ENCODE measurements at regions not wholly inside any gene's neighbourhood (a gene's known extent, or its start where the extent isn't known, plus 50 kb on each side); places are given as distances from the start of the nearest gene placed in this dataset.

- Histone ChIP-seq H3K36me3 (ENCODE audit: control insufficient read depth in 4 of 4, insufficient read depth in 4 of 4, low read length in 4 of 4) (no peaks in the 10 kb centered on the region), H3K27ac (ENCODE audit: low read depth in 1 of 2, low read length in 1 of 2) (no peak overlapping the region), H3K9ac (ENCODE audit: insufficient read depth in 1 of 2, low read length in 2 of 2) (no peak overlapping the region), H3K27me3 (ENCODE audit: control insufficient read depth in 3 of 3, insufficient read depth in 3 of 3, low read length in 2 of 3) (no peaks in the 10 kb centered on the region), H3K9me3 (ENCODE audit: control insufficient read depth in 4 of 4, insufficient read depth in 3 of 4, low read length in 3 of 4) (peaks cover 0 to 6% (median 0%) of the 10 kb centered on the region in 4 donors), H3K4me3 (no peak overlapping the region), H3K4me1 (ENCODE audit: control insufficient read depth in 5 of 5, insufficient read depth in 5 of 5, low read length in 5 of 5) (no peaks in the 10 kb centered on the region)
- ATAC-seq (ENCODE audit: insufficient read depth, low FRiP score) (no peak), DNase-seq (no peak)
- TF ChIP-seq CTCF (IDR thresholded peaks at IDR 0.05; ENCODE audit: control extremely low read depth, extremely low read depth), result no peak
- 90 to 92% methylated on average over 6 of the region's 6 CpGs for WGBS, 2 donors
These were observed 217.3 kb upstream of the CPNE8 start for GRCh38 chr12:39122562-39123204.

DNA sequence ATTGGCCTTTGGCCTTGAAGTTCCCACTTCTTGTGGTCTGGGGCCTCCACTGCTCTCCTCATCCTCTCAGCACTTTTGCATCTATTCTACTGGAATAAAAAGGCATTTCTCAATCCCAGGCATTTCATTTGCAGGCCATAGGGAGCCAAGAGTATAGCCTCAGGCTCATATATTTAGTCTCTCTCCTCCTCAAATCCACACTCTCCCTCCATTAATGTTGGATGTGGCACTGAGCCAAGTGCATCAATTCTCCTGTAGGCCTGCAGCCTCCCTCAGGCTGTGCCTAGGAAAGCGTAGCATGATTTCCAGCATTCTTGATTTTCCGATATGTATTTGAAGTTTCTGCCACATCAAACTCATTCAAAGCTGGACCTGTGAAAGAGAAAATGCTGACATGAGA lies 211.5 kb upstream of the CPNE8 start:
- ATAC-seq (ENCODE audit: insufficient read depth, low FRiP score) (no peak), DNase-seq (no peak)
- 84 to 98% methylated on average over 2 of the region's 2 CpGs for WGBS, 2 donors

DNA sequence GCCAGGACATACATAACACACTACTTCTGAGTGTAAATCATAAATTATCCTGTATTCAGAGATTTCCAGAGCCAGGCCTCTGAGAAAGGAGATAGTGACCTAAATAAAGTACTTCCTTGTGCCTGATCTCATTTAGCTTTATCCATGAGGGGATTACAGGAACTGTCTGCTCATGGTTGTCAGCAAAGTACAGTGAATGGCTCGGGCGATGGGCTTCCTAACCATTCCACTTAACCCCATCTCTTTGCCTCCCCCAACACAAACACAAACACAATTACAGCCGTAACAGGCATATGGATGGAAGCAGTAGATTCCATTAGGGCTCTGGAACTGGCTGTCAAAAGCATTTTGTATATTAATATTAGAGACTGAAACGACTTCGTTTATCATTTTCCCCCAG lies 206.7 kb upstream of the CPNE8 start:
- no peaks in the 10 kb centered on the region for H3K4me1 ChIP-seq (ENCODE audit: control insufficient read depth in 5 of 5, insufficient read depth in 5 of 5, low read length in 5 of 5)
- no peak for TF ChIP-seq CTCF (IDR thresholded peaks at IDR 0.05; ENCODE audit: control extremely low read depth, extremely low read depth)
- no peak overlapping the region for H3K4me3 ChIP-seq
- H3K27ac ChIP-seq (ENCODE audit: low read depth in 1 of 2, low read length in 1 of 2), result no peak overlapping the region
- no peak for ATAC-seq (ENCODE audit: insufficient read depth, low FRiP score)
- no peak overlapping the region for H3K9ac ChIP-seq (ENCODE audit: insufficient read depth in 1 of 2, low read length in 2 of 2)
- H3K9me3 ChIP-seq (ENCODE audit: control insufficient read depth in 4 of 4, insufficient read depth in 3 of 4, low read length in 3 of 4), result no peaks in the 10 kb centered on the region
- WGBS, 2 donors, result 88 to 92% methylated on average over 5 of the region's 5 CpGs
- no peaks in the 10 kb centered on the region for H3K36me3 ChIP-seq (ENCODE audit: control insufficient read depth in 4 of 4, insufficient read depth in 4 of 4, low read length in 4 of 4)
- DNase-seq, result no peak
- H3K27me3 ChIP-seq (ENCODE audit: control insufficient read depth in 3 of 3, insufficient read depth in 3 of 3, low read length in 2 of 3), result no peaks in the 10 kb centered on the region

More for the DNA sequence above, 211.5 kb upstream of the CPNE8 start:
- no peak for TF ChIP-seq CTCF (IDR thresholded peaks at IDR 0.05; ENCODE audit: control extremely low read depth, extremely low read depth)
- no peaks in the 10 kb centered on the region for H3K4me1 ChIP-seq (ENCODE audit: control insufficient read depth in 5 of 5, insufficient read depth in 5 of 5, low read length in 5 of 5)
- no peaks in the 10 kb centered on the region for H3K9me3 ChIP-seq (ENCODE audit: control insufficient read depth in 4 of 4, insufficient read depth in 3 of 4, low read length in 3 of 4)
- H3K9ac ChIP-seq (ENCODE audit: insufficient read depth in 1 of 2, low read length in 2 of 2), result no peak overlapping the region
- H3K36me3 ChIP-seq (ENCODE audit: control insufficient read depth in 4 of 4, insufficient read depth in 4 of 4, low read length in 4 of 4), result no peaks in the 10 kb centered on the region
- no peak overlapping the region for H3K4me3 ChIP-seq
- no peak overlapping the region for H3K27ac ChIP-seq (ENCODE audit: low read depth in 1 of 2, low read length in 1 of 2)
- no peaks in the 10 kb centered on the region for H3K27me3 ChIP-seq (ENCODE audit: control insufficient read depth in 3 of 3, insufficient read depth in 3 of 3, low read length in 2 of 3)

DNA sequence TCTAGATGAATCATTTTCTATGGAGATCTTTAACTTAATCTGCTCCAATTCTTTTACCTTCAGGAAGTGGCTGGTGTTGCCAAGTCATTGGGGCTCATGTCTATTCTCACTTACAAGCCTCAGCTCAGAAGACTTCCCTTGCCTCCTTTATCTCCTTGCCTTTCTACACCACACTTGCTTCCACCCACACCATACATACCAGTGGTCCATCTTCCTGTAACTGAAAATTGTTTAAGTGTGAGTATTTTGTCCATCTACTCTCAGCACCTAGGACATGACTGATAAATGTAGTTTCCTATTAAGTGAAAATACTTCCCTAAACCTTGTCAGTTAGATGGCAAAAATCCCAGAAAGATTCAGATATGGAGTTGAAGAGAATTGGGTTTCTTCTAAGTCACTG lies 199.7 kb upstream of the CPNE8 start:
- peaks cover 0 to 2% (median 0%) of the 10 kb centered on the region in 5 donors for H3K4me1 ChIP-seq (ENCODE audit: control insufficient read depth in 5 of 5, insufficient read depth in 5 of 5, low read length in 5 of 5)
- H3K9me3 ChIP-seq (ENCODE audit: control insufficient read depth in 4 of 4, insufficient read depth in 3 of 4, low read length in 3 of 4), result no peaks in the 10 kb centered on the region
- H3K27ac ChIP-seq (ENCODE audit: low read depth in 1 of 2, low read length in 1 of 2), result no peak overlapping the region
- no peak for TF ChIP-seq CTCF (IDR thresholded peaks at IDR 0.05; ENCODE audit: control extremely low read depth, extremely low read depth)
- ATAC-seq (ENCODE audit: insufficient read depth, low FRiP score) (no peak), DNase-seq (no peak)
- no peaks in the 10 kb centered on the region for H3K27me3 ChIP-seq (ENCODE audit: control insufficient read depth in 3 of 3, insufficient read depth in 3 of 3, low read length in 2 of 3)
- no peak overlapping the region for H3K4me3 ChIP-seq
- no peaks in the 10 kb centered on the region for H3K36me3 ChIP-seq (ENCODE audit: control insufficient read depth in 4 of 4, insufficient read depth in 4 of 4, low read length in 4 of 4)
- no peak overlapping the region for H3K9ac ChIP-seq (ENCODE audit: insufficient read depth in 1 of 2, low read length in 2 of 2)
